ENCODE measurements at regions not wholly inside any gene's neighbourhood (a gene's known extent, or its start where the extent isn't known, plus 50 kb on each side); places are given as distances from the start of the nearest gene placed in this dataset.

- DNase-seq, result no peak
- ATAC-seq, result no peak
- TF ChIP-seq, protein P1, sequence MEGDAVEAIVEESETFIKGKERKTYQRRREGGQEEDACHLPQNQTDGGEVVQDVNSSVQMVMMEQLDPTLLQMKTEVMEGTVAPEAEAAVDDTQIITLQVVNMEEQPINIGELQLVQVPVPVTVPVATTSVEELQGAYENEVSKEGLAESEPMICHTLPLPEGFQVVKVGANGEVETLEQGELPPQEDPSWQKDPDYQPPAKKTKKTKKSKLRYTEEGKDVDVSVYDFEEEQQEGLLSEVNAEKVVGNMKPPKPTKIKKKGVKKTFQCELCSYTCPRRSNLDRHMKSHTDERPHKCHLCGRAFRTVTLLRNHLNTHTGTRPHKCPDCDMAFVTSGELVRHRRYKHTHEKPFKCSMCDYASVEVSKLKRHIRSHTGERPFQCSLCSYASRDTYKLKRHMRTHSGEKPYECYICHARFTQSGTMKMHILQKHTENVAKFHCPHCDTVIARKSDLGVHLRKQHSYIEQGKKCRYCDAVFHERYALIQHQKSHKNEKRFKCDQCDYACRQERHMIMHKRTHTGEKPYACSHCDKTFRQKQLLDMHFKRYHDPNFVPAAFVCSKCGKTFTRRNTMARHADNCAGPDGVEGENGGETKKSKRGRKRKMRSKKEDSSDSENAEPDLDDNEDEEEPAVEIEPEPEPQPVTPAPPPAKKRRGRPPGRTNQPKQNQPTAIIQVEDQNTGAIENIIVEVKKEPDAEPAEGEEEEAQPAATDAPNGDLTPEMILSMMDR (IDR thresholded peaks at IDR 0.05), result no peak
- intact Hi-C loops (cut with DNase I, micrococcal nuclease), result no loop called here
- Histone ChIP-seq H3K4me1 (ENCODE audit: low read depth) (peaks cover 9% of the 10 kb centered on the region), H3K36me3 (ENCODE audit: low read depth) (no peaks in the 10 kb centered on the region), H3K4me3 (no peak overlapping the region), H3K9me3 (no peaks in the 10 kb centered on the region)
Measured at GRCh38 chr4:68736813-68737212, 66.4 kb upstream of the UGT2B15 start.

- TF ChIP-seq, protein P1 (IDR thresholded peaks at IDR 0.05), result no peak
Measured at GRCh38 chr4:68738036-68738435, 67.6 kb upstream of the UGT2B15 start.

GRCh38 chr4:68744368-68744767 lies 71.4 kb upstream of the UGT2B10 start:
- no peaks in the 10 kb centered on the region for H3K9me3 ChIP-seq
- no peaks in the 10 kb centered on the region for H3K36me3 ChIP-seq (ENCODE audit: low read depth)
- H3K4me3 ChIP-seq, result no peak overlapping the region
- DNase-seq (no peak), ATAC-seq (no peak)
- H3K4me1 ChIP-seq (ENCODE audit: low read depth), result peaks cover 4% of the 10 kb centered on the region
- intact Hi-C loops (cut with DNase I, micrococcal nuclease), result no loop called here
- TF ChIP-seq, protein P1 (IDR thresholded peaks at IDR 0.05), result no peak

More at GRCh38 chr4:68738036-68738435, 67.6 kb upstream of the UGT2B15 start:
- ATAC-seq (no peak), DNase-seq (no peak)
- Histone ChIP-seq H3K9me3 (no peaks in the 10 kb centered on the region), H3K4me3 (no peak overlapping the region), H3K4me1 (ENCODE audit: low read depth) (peaks cover 7% of the 10 kb centered on the region), H3K36me3 (ENCODE audit: low read depth) (no peaks in the 10 kb centered on the region)
- intact Hi-C loops (cut with DNase I, micrococcal nuclease), result no loop called here

DNA sequence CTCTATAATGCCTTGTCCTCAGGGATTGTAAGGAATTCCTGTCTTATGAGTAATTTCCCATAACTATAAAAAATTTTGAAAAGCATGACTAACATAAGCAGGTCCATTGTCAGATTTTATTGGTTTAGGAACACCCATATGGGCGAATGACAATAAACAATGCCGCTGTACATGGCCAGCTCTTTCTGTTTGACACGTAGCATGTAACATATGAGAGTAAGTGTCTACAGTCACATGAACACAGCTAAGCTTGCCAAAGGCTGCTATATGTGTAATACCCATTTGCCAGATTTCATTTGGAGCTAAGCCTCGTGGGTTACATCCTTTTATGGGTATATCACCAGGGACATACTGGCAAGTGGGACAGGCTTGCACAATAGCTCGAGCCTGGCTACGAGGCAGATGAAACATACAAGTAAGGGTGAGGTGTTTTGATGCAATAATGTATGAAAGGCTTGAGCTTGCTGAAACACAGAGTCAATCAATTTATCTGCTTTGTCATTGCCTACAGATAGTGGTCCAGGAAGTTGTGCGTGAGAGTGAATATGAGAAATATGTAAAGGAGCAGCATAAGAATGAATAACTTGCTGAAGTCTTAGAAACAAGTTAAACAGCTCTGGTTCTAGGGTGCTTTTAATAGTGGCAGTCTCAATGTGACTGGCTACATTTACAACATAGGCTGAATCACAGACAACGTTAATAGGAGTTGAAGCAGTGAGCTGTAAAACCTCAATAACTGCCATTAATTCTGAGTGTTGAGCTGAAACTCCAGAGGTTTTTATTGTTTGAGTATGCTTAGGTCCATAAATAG lies 67.4 kb upstream of the UGT2B10 start:
- Histone ChIP-seq H3K4me3 (no peak overlapping the region), H3K9me3 (no peaks in the 10 kb centered on the region), H3K4me1 (ENCODE audit: low read depth) (peaks cover 4% of the 10 kb centered on the region), H3K36me3 (ENCODE audit: low read depth) (no peaks in the 10 kb centered on the region)
- peak in 1 of 3 donors; percentile 47 for DNase-seq
- ATAC-seq, result peak; percentile 85
- intact Hi-C loops (cut with DNase I, micrococcal nuclease), result no loop called here
- TF ChIP-seq, protein P1 (IDR thresholded peaks at IDR 0.05), result no peak

- H3K4me3 ChIP-seq, result no peak overlapping the region
- peak; percentile 43 for ATAC-seq
Measured at GRCh38 chr4:68750555-68750954, 65.2 kb upstream of the UGT2B10 start.

More at GRCh38 chr4:68750555-68750954, 65.2 kb upstream of the UGT2B10 start:
- no peaks in the 10 kb centered on the region for H3K9me3 ChIP-seq
- no peak for DNase-seq
- no peaks in the 10 kb centered on the region for H3K4me1 ChIP-seq (ENCODE audit: low read depth)
- intact Hi-C loops (cut with DNase I, micrococcal nuclease), result no loop called here
- TF ChIP-seq, protein P1 (IDR thresholded peaks at IDR 0.05), result no peak
- H3K36me3 ChIP-seq (ENCODE audit: low read depth), result no peaks in the 10 kb centered on the region

Measured in mucosa of descending colon (tissue), 3 donors.